ENCODE measurements at regions not wholly inside any gene's neighbourhood (a gene's known extent, or its start where the extent isn't known, plus 50 kb on each side); places are given as distances from the start of the nearest gene placed in this dataset.
"Not testable (repeated sequence)": the region's sequence is repeated elsewhere in the genome, so short reads cannot be mapped to it uniquely, and the experiment has no call there.

DNA sequence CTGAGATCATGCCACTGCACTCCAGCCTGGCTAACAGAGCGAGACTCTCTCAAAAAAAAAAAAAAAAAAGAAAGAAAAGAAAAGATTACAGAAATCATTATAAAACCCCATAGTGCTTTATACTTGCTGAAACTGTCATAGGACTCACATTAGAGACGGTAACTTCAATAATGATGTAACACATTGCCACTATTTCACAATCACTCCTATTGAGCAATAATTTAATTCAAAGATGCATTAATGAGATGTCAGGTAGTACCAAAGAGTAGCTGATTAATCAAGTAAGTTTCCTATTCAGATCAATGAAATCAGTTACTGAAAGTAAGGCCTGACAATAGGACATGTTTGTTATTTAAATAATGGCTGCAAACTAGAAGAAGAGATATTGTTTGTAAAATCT is 751.5 kb upstream of the ALG10B start:
- Histone ChIP-seq H3K27ac (no peak overlapping the region), H3K27me3 (replicated peaks in 1 of 7) (no peaks in the 10 kb centered on the region), H3K36me3 (no peaks in the 10 kb centered on the region), H3K4me3 (no peak overlapping the region), H3K4me1 (no peaks in the 10 kb centered on the region), H3K9me3 (peaks cover 0 to 76% (median 21%) of the 10 kb centered on the region in 8 donors)
- no peak for DNase-seq
- TF ChIP-seq POLR2AphosphoS5 (IDR thresholded peaks at IDR 0.05) (no peak), POLR2A (IDR thresholded peaks at IDR 0.05) (no peak)
- TF ChIP-seq, protein P1, sequence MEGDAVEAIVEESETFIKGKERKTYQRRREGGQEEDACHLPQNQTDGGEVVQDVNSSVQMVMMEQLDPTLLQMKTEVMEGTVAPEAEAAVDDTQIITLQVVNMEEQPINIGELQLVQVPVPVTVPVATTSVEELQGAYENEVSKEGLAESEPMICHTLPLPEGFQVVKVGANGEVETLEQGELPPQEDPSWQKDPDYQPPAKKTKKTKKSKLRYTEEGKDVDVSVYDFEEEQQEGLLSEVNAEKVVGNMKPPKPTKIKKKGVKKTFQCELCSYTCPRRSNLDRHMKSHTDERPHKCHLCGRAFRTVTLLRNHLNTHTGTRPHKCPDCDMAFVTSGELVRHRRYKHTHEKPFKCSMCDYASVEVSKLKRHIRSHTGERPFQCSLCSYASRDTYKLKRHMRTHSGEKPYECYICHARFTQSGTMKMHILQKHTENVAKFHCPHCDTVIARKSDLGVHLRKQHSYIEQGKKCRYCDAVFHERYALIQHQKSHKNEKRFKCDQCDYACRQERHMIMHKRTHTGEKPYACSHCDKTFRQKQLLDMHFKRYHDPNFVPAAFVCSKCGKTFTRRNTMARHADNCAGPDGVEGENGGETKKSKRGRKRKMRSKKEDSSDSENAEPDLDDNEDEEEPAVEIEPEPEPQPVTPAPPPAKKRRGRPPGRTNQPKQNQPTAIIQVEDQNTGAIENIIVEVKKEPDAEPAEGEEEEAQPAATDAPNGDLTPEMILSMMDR (IDR thresholded peaks at IDR 0.05 in 8 of 11, conservative IDR thresholded peaks at IDR 0.05 in 3 of 11): no peak
- intact Hi-C loops (cut with DNase I; ENCODE audit: low total_unique reads): no loop called here
- 57 to 90% (median 69%) methylated on average over 2 of the region's 2 CpGs for WGBS, 5 donors

DNA sequence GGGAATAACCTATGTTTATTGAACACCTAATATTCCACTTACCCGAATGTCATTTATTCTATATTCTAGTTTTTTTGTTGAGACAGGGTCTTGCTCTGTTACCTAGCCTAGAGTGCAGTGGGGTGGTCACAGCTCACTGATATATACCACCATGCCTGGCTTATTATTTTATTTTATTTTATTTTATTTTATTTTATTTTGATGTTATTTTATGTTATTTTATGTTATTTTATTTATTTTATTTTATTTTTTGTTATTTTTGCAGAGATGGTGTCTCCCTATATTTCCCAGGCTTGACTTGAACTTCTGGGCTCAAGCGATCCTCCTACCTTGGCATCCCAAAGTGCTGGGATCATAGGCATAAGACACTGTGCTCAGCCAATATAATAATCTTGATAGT is 746.0 kb upstream of the ALG10B start:
- H3K36me3 ChIP-seq; DNase-seq; H3K4me1 ChIP-seq; H3K4me3 ChIP-seq; H3K27me3 ChIP-seq (replicated peaks in 1 of 7); intact Hi-C loops (cut with DNase I; ENCODE audit: low total_unique reads); H3K27ac ChIP-seq: not testable (repeated sequence)
- 68 to 89% (median 86%) methylated on average over 2 of the region's 2 CpGs for WGBS, 5 donors
- H3K9me3 ChIP-seq: peaks cover 0 to 59% (median 27%) of the 10 kb centered on the region in 8 donors

Data from spleen (tissue), 11 donors.